Prostate gland (tissue), 2 donors: ENCODE measurements at regions not wholly inside any gene's neighbourhood (a gene's known extent, or its start where the extent isn't known, plus 50 kb on each side); places are given as distances from the start of the nearest gene placed in this dataset.

ENCODE experiments used
- DNase-seq: peaks from one replicate; pipeline ENCODE4 v3.0.0-alpha.2; 2019; ENCODE audit warnings: low spot score
- H3K27ac ChIP-seq, 2 donors: fragments of 200-600 bp; sonication (generic); 2 replicates each; pipeline ENCODE4 v1.5.1; 2017 to 2019
- H3K27me3 ChIP-seq: fragments of 200-600 bp; sonication (generic); replicated peaks from 2 replicates; pipeline ENCODE4 v1.5.1; 2019; ENCODE audit not compliant: insufficient read depth
- H3K36me3 ChIP-seq, 2 donors: fragments of 200-600 bp; sonication (generic); 1 replicate in 1 of 2; 2 replicates in 1 of 2; pipeline versions ENCODE4 v1.5.1 to v1.8.1; 2017 to 2019
- H3K4me1 ChIP-seq: fragments of 200-600 bp; sonication (generic); replicated peaks from 2 replicates; pipeline ENCODE4 v1.5.1; 2019
- H3K4me3 ChIP-seq, 2 donors: fragments of 200-600 bp; sonication (generic); 2 replicates each; pipeline ENCODE4 v1.5.1; 2017 to 2019
- H3K9me3 ChIP-seq: fragments of 200-600 bp; sonication (generic); 2 replicates; pipeline ENCODE4 v1.5.1; 2017
- POLR2A ChIP-seq: fragments of 450-650 bp; IDR thresholded peaks from one replicate; pipeline ENCODE4 v1.6.1; 2016; ENCODE audit warnings: antibody characterized with exemption, mild to moderate bottlenecking
- POLR2AphosphoS5 ChIP-seq: sonication (generic); formaldehyde crosslinking; IDR thresholded peaks from one replicate; pipeline ENCODE4 v1.6.1; 2017; ENCODE audit warnings: antibody characterized with exemption
- WGBS: methylation state at CpG from one replicate; pipeline ENCODE4 v1.1.5; 2018; 5-methylcytosine and 5-hydroxymethylcytosine counted together
- intact Hi-C: fragments of 100-400 bp; cut with DNase I; formaldehyde crosslinking; loops from one replicate; pipeline ENCODE4 v1.14.2; 2022
- TF ChIP-seq, protein P1 (sequence below), 4 experiments: fragments of 200-600 bp in 2 of 4; fragments of 450-650 bp in 2 of 4; sonication (generic) in 2 of 4; IDR thresholded peaks; 1 replicate in 3 of 4; 2 replicates in 1 of 4; pipeline ENCODE4 v1.5.1; 2016 to 2019; ENCODE audit warnings: antibody characterized with exemption in 4 of 4, mild to moderate bottlenecking in 2 of 4, moderate library complexity in 2 of 4

DNA sequence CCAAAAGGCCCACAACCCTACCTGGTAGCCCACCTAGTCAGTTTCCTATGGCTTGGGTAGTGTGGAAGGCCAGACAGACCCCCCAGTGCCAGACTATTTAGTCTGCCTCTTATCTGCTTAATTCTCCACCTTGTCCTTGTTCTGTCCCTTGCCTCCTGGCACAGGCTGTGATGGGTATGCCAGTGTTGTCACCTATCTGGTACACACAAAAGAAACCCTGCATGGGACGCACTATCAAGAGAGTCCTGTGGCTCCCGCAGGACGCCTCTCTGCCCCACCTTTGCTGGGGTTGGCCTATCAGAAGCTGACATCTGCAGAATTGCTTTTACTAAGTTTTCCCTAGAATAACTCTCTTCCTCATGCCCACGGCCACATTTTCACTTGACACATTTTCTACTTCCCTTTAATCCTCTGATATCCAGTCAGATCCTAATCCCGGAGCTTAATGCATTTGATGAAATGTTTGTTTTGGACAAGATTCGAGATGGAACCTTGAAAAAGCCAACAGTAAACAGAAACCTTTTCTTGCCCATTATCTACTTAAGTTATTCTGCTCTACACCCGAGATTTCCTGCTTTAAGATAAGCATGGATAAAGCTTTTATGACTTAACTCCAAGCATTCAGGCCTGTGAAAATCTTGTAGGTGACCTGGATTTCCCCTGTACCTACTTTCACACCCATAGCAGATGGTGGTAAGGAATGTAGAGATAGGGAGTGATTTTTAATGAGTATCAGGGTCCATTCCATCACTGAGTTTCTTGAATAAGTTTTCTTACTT is 468.5 kb downstream of the ZNF608 start:
- intact Hi-C loops: no loop called here
- TF ChIP-seq POLR2AphosphoS5 (no peak), POLR2A (no peak)
- TF ChIP-seq, protein P1, sequence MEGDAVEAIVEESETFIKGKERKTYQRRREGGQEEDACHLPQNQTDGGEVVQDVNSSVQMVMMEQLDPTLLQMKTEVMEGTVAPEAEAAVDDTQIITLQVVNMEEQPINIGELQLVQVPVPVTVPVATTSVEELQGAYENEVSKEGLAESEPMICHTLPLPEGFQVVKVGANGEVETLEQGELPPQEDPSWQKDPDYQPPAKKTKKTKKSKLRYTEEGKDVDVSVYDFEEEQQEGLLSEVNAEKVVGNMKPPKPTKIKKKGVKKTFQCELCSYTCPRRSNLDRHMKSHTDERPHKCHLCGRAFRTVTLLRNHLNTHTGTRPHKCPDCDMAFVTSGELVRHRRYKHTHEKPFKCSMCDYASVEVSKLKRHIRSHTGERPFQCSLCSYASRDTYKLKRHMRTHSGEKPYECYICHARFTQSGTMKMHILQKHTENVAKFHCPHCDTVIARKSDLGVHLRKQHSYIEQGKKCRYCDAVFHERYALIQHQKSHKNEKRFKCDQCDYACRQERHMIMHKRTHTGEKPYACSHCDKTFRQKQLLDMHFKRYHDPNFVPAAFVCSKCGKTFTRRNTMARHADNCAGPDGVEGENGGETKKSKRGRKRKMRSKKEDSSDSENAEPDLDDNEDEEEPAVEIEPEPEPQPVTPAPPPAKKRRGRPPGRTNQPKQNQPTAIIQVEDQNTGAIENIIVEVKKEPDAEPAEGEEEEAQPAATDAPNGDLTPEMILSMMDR (IDR thresholded peaks at IDR 0.05): no peak
- Histone ChIP-seq H3K27me3 (no peaks in the 10 kb centered on the region), H3K27ac (no peak overlapping the region), H3K9me3 (no peaks in the 10 kb centered on the region), H3K36me3 (no peaks in the 10 kb centered on the region), H3K4me1 (no peaks in the 10 kb centered on the region), H3K4me3 (no peak overlapping the region)
- no peak for DNase-seq
- 53% methylated on average over 7 of the region's 7 CpGs for WGBS

DNA sequence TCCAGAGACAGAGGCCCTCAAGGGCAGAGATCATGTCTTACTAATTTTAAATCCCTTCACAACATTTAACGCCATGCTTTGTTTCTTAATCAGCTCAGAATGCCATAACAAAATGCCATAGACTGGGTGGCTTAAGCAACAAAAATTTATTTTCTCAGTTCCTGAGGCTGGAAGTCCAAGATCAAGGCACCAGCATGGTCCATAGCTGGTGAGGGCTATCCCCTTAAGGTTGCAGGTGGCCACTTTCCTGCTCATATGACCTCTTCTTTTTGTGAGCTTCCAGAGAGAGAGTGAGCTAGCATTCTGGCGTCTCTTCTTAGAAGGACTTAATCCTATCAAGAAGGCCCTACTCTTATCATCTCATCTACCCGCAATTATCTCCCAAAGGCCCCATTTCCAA is 470.3 kb downstream of the ZNF608 start:
- H3K9me3 ChIP-seq: no peaks in the 10 kb centered on the region
- H3K4me1 ChIP-seq: no peaks in the 10 kb centered on the region
- TF ChIP-seq POLR2AphosphoS5 (no peak), POLR2A (no peak)
- TF ChIP-seq, protein P1 (IDR thresholded peaks at IDR 0.05): no peak
- H3K36me3 ChIP-seq: no peaks in the 10 kb centered on the region
- H3K27me3 ChIP-seq: no peaks in the 10 kb centered on the region
- H3K4me3 ChIP-seq: no peak overlapping the region
- no peak for DNase-seq
- no peak overlapping the region for H3K27ac ChIP-seq
- WGBS: 100% methylated on average over 3 of the region's 3 CpGs
- intact Hi-C loops: no loop called here

GRCh38 chr5:124274949-124275348 is 471.5 kb downstream of the ZNF608 start:
- Histone ChIP-seq H3K27me3 (no peaks in the 10 kb centered on the region), H3K9me3 (no peaks in the 10 kb centered on the region), H3K36me3 (no peaks in the 10 kb centered on the region), H3K27ac (no peak overlapping the region), H3K4me3 (no peak overlapping the region), H3K4me1 (no peaks in the 10 kb centered on the region)
- intact Hi-C loops: no loop called here
- 13% methylated on average over 2 of the region's 2 CpGs for WGBS
- TF ChIP-seq, protein P1 (IDR thresholded peaks at IDR 0.05): no peak
- TF ChIP-seq POLR2AphosphoS5 (no peak), POLR2A (no peak)
- DNase-seq: no peak

GRCh38 chr5:124264499-124264898 is 481.9 kb downstream of the ZNF608 start:
- WGBS: 52% methylated on average over 2 of the region's 2 CpGs
- H3K4me3 ChIP-seq: no peak overlapping the region
- intact Hi-C loops: no loop called here
- TF ChIP-seq POLR2A (no peak), POLR2AphosphoS5 (no peak)
- TF ChIP-seq, protein P1 (IDR thresholded peaks at IDR 0.05): no peak
- no peaks in the 10 kb centered on the region for H3K9me3 ChIP-seq
- H3K27ac ChIP-seq: peak overlapping the region in 1 of 2 donors; percentile 63
- H3K27me3 ChIP-seq: no peaks in the 10 kb centered on the region
- peaks cover 4% of the 10 kb centered on the region for H3K4me1 ChIP-seq
- DNase-seq: no peak
- no peaks in the 10 kb centered on the region for H3K36me3 ChIP-seq
